ENCODE measurements at regions not wholly inside any gene's neighbourhood (a gene's known extent, or its start where the extent isn't known, plus 50 kb on each side); places are given as distances from the start of the nearest gene placed in this dataset.

DNA sequence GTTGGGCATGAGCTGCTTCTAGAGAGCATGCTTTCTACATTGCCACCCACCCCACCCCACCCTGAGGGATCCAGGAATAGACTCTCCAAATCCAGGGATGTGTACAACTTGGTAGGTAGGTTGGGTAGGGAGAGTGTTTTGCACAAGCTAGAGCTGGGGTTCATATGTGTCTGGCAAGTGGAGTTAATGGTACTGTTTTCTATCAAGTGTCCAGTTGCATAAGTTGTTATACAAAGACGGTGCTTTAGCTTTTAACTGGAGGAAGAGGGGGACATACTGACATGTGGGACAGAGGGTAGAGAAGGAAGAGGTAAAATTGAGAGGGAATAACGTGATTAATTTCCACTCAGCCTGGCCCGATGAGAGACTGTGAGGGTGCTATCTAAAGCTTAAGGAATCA, 51.0 kb upstream of the TNC start:
- H3K36me3 Mint-ChIP-seq (ENCODE audit: unreplicated experiment), result peaks cover 4% of the 10 kb centered on the region

GRCh38 chr9:115170358-115171073, 52.6 kb upstream of the TNC start:
- no peak for TF ChIP-seq CTCF (IDR thresholded peaks at IDR 0.05; ENCODE audit: partially characterized antibody, unreplicated experiment)
- Mint-ChIP-seq H3K9me3 (ENCODE audit: unreplicated experiment) (no peaks in the 10 kb centered on the region), H3K4me1 (ENCODE audit: low read depth, unreplicated experiment) (no peaks in the 10 kb centered on the region), H3K4me3 (ENCODE audit: unreplicated experiment) (no peak overlapping the region), H3K36me3 (ENCODE audit: unreplicated experiment) (peaks cover 4% of the 10 kb centered on the region), H3K27me3 (ENCODE audit: unreplicated experiment) (peaks cover 2% of the 10 kb centered on the region), H3K27ac (ENCODE audit: unreplicated experiment) (no peak overlapping the region)
- no peak for DNase-seq

More for the DNA sequence above, 51.0 kb upstream of the TNC start:
- Mint-ChIP-seq H3K27ac (ENCODE audit: unreplicated experiment) (no peak overlapping the region), H3K27me3 (ENCODE audit: unreplicated experiment) (peaks cover 2% of the 10 kb centered on the region), H3K9me3 (ENCODE audit: unreplicated experiment) (no peaks in the 10 kb centered on the region), H3K4me3 (ENCODE audit: unreplicated experiment) (no peak overlapping the region), H3K4me1 (ENCODE audit: low read depth, unreplicated experiment) (no peaks in the 10 kb centered on the region)
- no peak for TF ChIP-seq CTCF (IDR thresholded peaks at IDR 0.05; ENCODE audit: partially characterized antibody, unreplicated experiment)
- DNase-seq, result no peak

GRCh38 chr9:115171921-115172388, 54.0 kb upstream of the TNC start:
- no peak overlapping the region for H3K27ac Mint-ChIP-seq (ENCODE audit: unreplicated experiment)
- H3K36me3 Mint-ChIP-seq (ENCODE audit: unreplicated experiment), result no peaks in the 10 kb centered on the region
- no peak for DNase-seq
- H3K4me3 Mint-ChIP-seq (ENCODE audit: unreplicated experiment), result no peak overlapping the region
- peaks cover 2% of the 10 kb centered on the region for H3K27me3 Mint-ChIP-seq (ENCODE audit: unreplicated experiment)
- TF ChIP-seq CTCF (IDR thresholded peaks at IDR 0.05; ENCODE audit: partially characterized antibody, unreplicated experiment), result no peak
- H3K9me3 Mint-ChIP-seq (ENCODE audit: unreplicated experiment), result no peaks in the 10 kb centered on the region
- H3K4me1 Mint-ChIP-seq (ENCODE audit: low read depth, unreplicated experiment), result no peaks in the 10 kb centered on the region

DNA sequence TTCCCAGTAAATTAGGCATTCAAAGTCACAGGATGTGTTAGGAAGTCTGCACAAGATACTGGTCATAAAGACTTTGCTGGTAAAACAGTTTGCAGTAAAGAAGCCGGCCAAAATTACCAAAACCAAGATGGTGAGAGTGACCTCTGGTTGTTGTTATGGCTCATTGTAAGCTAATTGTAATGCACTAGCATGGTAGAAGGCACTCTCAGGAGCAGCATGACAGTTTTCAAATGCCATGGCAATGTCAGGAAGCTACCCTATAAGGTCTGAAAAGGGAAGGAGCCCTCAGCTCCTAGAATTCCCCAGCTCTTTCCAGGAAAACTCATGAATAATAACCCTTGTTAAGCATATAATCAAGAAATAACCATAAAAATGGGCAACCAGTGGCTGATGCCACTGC, 64.3 kb upstream of the TNC start:
- no peak for TF ChIP-seq CTCF (IDR thresholded peaks at IDR 0.05; ENCODE audit: partially characterized antibody, unreplicated experiment)
- no peak overlapping the region for H3K4me3 Mint-ChIP-seq (ENCODE audit: unreplicated experiment)
- no peaks in the 10 kb centered on the region for H3K36me3 Mint-ChIP-seq (ENCODE audit: unreplicated experiment)
- H3K27ac Mint-ChIP-seq (ENCODE audit: unreplicated experiment), result no peak overlapping the region
- no peaks in the 10 kb centered on the region for H3K4me1 Mint-ChIP-seq (ENCODE audit: low read depth, unreplicated experiment)
- H3K27me3 Mint-ChIP-seq (ENCODE audit: unreplicated experiment), result no peaks in the 10 kb centered on the region
- DNase-seq, result no peak
- H3K9me3 Mint-ChIP-seq (ENCODE audit: unreplicated experiment), result no peaks in the 10 kb centered on the region

DNA sequence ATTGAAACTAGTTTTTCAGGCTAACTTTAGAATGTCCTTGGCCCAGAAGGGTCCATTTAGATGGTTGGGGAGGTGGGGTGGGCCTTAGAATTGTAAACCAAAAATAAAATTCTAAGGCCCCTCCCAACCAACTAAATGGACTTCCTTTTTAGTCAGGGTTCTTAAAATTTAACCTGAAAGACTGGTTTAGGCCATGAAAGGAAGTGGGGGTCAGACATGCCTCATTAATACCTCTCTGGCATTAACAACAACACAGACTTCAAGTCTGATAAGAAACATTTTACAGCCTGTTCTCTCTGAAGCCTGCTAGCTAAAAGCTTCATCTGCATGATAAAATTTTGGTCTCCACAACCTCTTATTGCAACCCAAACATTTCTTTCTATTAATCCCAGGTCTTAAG, 65.5 kb upstream of the TNC start:
- no peaks in the 10 kb centered on the region for H3K36me3 Mint-ChIP-seq (ENCODE audit: unreplicated experiment)
- H3K4me3 Mint-ChIP-seq (ENCODE audit: unreplicated experiment), result no peak overlapping the region
- no peaks in the 10 kb centered on the region for H3K9me3 Mint-ChIP-seq (ENCODE audit: unreplicated experiment)
- no peak overlapping the region for H3K27ac Mint-ChIP-seq (ENCODE audit: unreplicated experiment)
- no peaks in the 10 kb centered on the region for H3K4me1 Mint-ChIP-seq (ENCODE audit: low read depth, unreplicated experiment)
- no peaks in the 10 kb centered on the region for H3K27me3 Mint-ChIP-seq (ENCODE audit: unreplicated experiment)
- TF ChIP-seq CTCF (IDR thresholded peaks at IDR 0.05; ENCODE audit: partially characterized antibody, unreplicated experiment), result no peak
- no peak for DNase-seq

All from glutamatergic neuron (in vitro differentiated cells).